Transverse colon (tissue), 4 donors: ENCODE measurements at regions not wholly inside any gene's neighbourhood (a gene's known extent, or its start where the extent isn't known, plus 50 kb on each side); places are given as distances from the start of the nearest gene placed in this dataset.

ENCODE experiments used
- DNase-seq: peaks from one replicate; pipeline ENCODE4 v3.0.0-alpha.2; 2019
- H3K27ac ChIP-seq, 4 donors: fragments of 200-600 bp; sonication (generic); 2 replicates each; pipeline ENCODE4 v1.5.1; 2016 to 2018; ENCODE audit warnings: inconsistent platforms in 4 of 4
- H3K27me3 ChIP-seq: fragments of 200-600 bp; sonication (generic); 2 replicates; pipeline ENCODE4 v1.5.1; 2017; ENCODE audit warnings: inconsistent platforms
- H3K36me3 ChIP-seq, 4 donors: fragments of 200-600 bp; sonication (generic); 2 replicates each; pipeline ENCODE4 v1.5.1; 2017 to 2019; ENCODE audit warnings: inconsistent platforms in 4 of 4
- H3K4me1 ChIP-seq, 4 donors: fragments of 200-600 bp; sonication (generic); 2 replicates each; pipeline ENCODE4 v1.5.1; 2017 to 2020; ENCODE audit warnings: inconsistent platforms in 4 of 4
- H3K4me3 ChIP-seq, 4 donors: fragments of 200-600 bp; sonication (generic); 1 replicate in 1 of 4; 2 replicates in 3 of 4; pipeline versions ENCODE4 v1.5.1 to v1.6.1; 2017 to 2019; ENCODE audit warnings: inconsistent platforms in 4 of 4
- H3K9me3 ChIP-seq, 2 donors: fragments of 200-600 bp; sonication (generic); 2 replicates each; pipeline ENCODE4 v1.5.1; 2017 to 2019; ENCODE audit warnings: inconsistent platforms in 2 of 2
- CTCF ChIP-seq, 5 experiments: fragments of 200-600 bp in 3 of 5; fragments of 450-650 bp in 2 of 5; sonication (generic) in 3 of 5; IDR thresholded peaks; 1 replicate in 2 of 5; 2 replicates in 3 of 5; pipeline ENCODE4 v1.5.1; 2016 to 2017; ENCODE audit warnings: antibody characterized with exemption in 5 of 5, inconsistent platforms in 3 of 5, mild to moderate bottlenecking in 2 of 5, moderate library complexity in 1 of 5
- EP300 ChIP-seq: sonication (generic); formaldehyde crosslinking; IDR thresholded peaks from one replicate; pipeline ENCODE4 v1.6.1; 2017; ENCODE audit warnings: antibody characterized with exemption, low read depth
- POLR2A ChIP-seq: fragments of 450-650 bp; IDR thresholded peaks from one replicate; pipeline ENCODE4 v1.6.1; 2016; ENCODE audit warnings: antibody characterized with exemption, mild to moderate bottlenecking, moderate library complexity
- POLR2AphosphoS5 ChIP-seq, 3 donors: sonication (generic); formaldehyde crosslinking; IDR thresholded peaks; one replicate each; pipeline ENCODE4 v1.6.1; 2016; ENCODE audit warnings: antibody characterized with exemption in 3 of 3
- WGBS, 2 donors: methylation state at CpG; one replicate each; pipeline ENCODE4 v1.1.5; 2018; ENCODE audit warnings: low coverage in 1 of 2; 5-methylcytosine and 5-hydroxymethylcytosine counted together
- in situ Hi-C, 4 donors: fragments of 200-750 bp; cut with MboI; loops; one replicate each; pipeline versions ENCODE4 v1.15.0 to v1.15.1; 2017; ENCODE audit warnings: low sequenced_read_pairs in 3 of 4, low pct_ligation_motif_present in 1 of 4, low pct_unique_long_range_greater_than_20kb in 1 of 4
- intact Hi-C: fragments of 100-400 bp; cut with DNase I; formaldehyde crosslinking; loops from one replicate; pipeline ENCODE4 v1.15.1; 2023; ENCODE audit warnings: low total_unique reads

- no peak for TF ChIP-seq EP300
- TF ChIP-seq POLR2AphosphoS5 (IDR thresholded peaks at IDR 0.05): no peak
- TF ChIP-seq CTCF (IDR thresholded peaks at IDR 0.05): no peak
- no peak for TF ChIP-seq POLR2A
- no peaks in the 10 kb centered on the region for H3K36me3 ChIP-seq
- H3K4me3 ChIP-seq: no peak overlapping the region
- 31 to 70% methylated on average over 1 of the region's 1 CpG for WGBS, 2 donors
- intact Hi-C loops (no loop called here), in situ Hi-C loops (no loop called here)
- no peak for DNase-seq
- H3K9me3 ChIP-seq: no peaks in the 10 kb centered on the region
- H3K27ac ChIP-seq: no peak overlapping the region
- H3K27me3 ChIP-seq: no peaks in the 10 kb centered on the region
- H3K4me1 ChIP-seq: no peaks in the 10 kb centered on the region
Measured at GRCh38 chr10:56874950-56875349, 513.9 kb upstream of the ZWINT start.

- intact Hi-C loops: no loop called here
- Histone ChIP-seq H3K27ac (no peak overlapping the region), H3K9me3 (no peaks in the 10 kb centered on the region), H3K27me3 (no peaks in the 10 kb centered on the region), H3K4me1 (no peaks in the 10 kb centered on the region), H3K4me3 (no peak overlapping the region), H3K36me3 (no peaks in the 10 kb centered on the region)
- in situ Hi-C loops: no loop called here
- TF ChIP-seq POLR2AphosphoS5 (IDR thresholded peaks at IDR 0.05) (no peak), POLR2A (no peak), CTCF (IDR thresholded peaks at IDR 0.05) (no peak), EP300 (no peak)
- no peak for DNase-seq
Measured at GRCh38 chr10:56871160-56871668, 510.2 kb upstream of the ZWINT start.

GRCh38 chr10:56867236-56867635 is 506.2 kb upstream of the ZWINT start:
- DNase-seq: no peak
- Histone ChIP-seq H3K9me3 (no peaks in the 10 kb centered on the region), H3K4me3 (no peak overlapping the region), H3K27ac (no peak overlapping the region), H3K27me3 (no peaks in the 10 kb centered on the region), H3K4me1 (no peaks in the 10 kb centered on the region), H3K36me3 (no peaks in the 10 kb centered on the region)
- TF ChIP-seq CTCF (IDR thresholded peaks at IDR 0.05): no peak
- no peak for TF ChIP-seq POLR2AphosphoS5 (IDR thresholded peaks at IDR 0.05)
- no peak for TF ChIP-seq POLR2A
- no peak for TF ChIP-seq EP300
- intact Hi-C loops: no loop called here
- in situ Hi-C loops: no loop called here
- WGBS, 2 donors: 81 to 92% methylated on average over 3 of the region's 3 CpGs

GRCh38 chr10:56856569-56856968 is 495.5 kb upstream of the ZWINT start:
- Histone ChIP-seq H3K9me3 (no peaks in the 10 kb centered on the region), H3K27me3 (no peaks in the 10 kb centered on the region), H3K4me1 (no peaks in the 10 kb centered on the region), H3K27ac (no peak overlapping the region), H3K4me3 (no peak overlapping the region), H3K36me3 (no peaks in the 10 kb centered on the region)
- TF ChIP-seq POLR2A (no peak), POLR2AphosphoS5 (IDR thresholded peaks at IDR 0.05) (no peak), CTCF (IDR thresholded peaks at IDR 0.05) (no peak), EP300 (no peak)
- no peak for DNase-seq
- 81 to 84% methylated on average over 2 of the region's 2 CpGs for WGBS, 2 donors
- in situ Hi-C loops: no loop called here
- intact Hi-C loops: no loop called here
